HEK293 (cell line): ENCODE measurements at regions not wholly inside any gene's neighbourhood (a gene's known extent, or its start where the extent isn't known, plus 50 kb on each side); places are given as distances from the start of the nearest gene placed in this dataset.

Source experiments
- CTCF ChIA-PET: fragments of 350-600 bp; formaldehyde crosslinking; extraction: SDS; loops from one replicate; lab custom pipeline; 2021; ENCODE audit warnings: antibody characterized with exemption; lab: Yijun Ruan, JAX
- POLR2A ChIA-PET: fragments of 300-600 bp; formaldehyde crosslinking; extraction: SDS; loops from one replicate; lab custom pipeline; 2020; ENCODE audit warnings: antibody characterized with exemption, inconsistent platforms; lab: Yijun Ruan, JAX
- H3K27ac ChIP-seq: fragments of 200-500 bp; sonication (Bioruptor generic); 2 replicates; pipeline ENCODE4 v1.5.1; 2014; ENCODE audit warnings: low read depth, low read length, control low read depth, inconsistent platforms; ENCODE audit errors: extremely low read depth
- H3K36me3 ChIP-seq, 2 experiments: fragments of 200-500 bp in 1 of 2; sonication (Bioruptor generic) in 1 of 2; 1 replicate in 1 of 2; 2 replicates in 1 of 2; pipeline ENCODE4 v1.5.1; 2014 to 2017; ENCODE audit warnings: inconsistent platforms in 2 of 2, low read length in 2 of 2; ENCODE audit not compliant: control insufficient read depth in 2 of 2, insufficient read depth in 1 of 2
- H3K4me1 ChIP-seq: fragments of 200-500 bp; sonication (Bioruptor generic); 2 replicates; pipeline ENCODE4 v1.5.1; 2014; ENCODE audit warnings: mild to moderate bottlenecking, low read length, inconsistent platforms; ENCODE audit not compliant: control insufficient read depth, insufficient read depth
- H3K4me3 ChIP-seq: 2 replicates; pipeline ENCODE4 v1.5.1; 2011; ENCODE audit warnings: low read depth, mild to moderate bottlenecking, control low read depth, low read length, moderate library complexity
- H3K9me3 ChIP-seq: fragments of 200-500 bp; sonication (Bioruptor generic); 2 replicates; pipeline ENCODE4 v1.5.1; 2014; ENCODE audit warnings: low read depth, low read length, inconsistent platforms; ENCODE audit not compliant: control insufficient read depth, insufficient read depth
- BCL11B ChIP-seq: fragments of 450-650 bp; formaldehyde crosslinking; IDR thresholded peaks from 2 replicates; pipeline ENCODE4 v1.5.1; 2016; ENCODE audit warnings: low read depth, missing biosample characterization, missing genetic modification characterization
- GLIS1 ChIP-seq: fragments of 450-650 bp; formaldehyde crosslinking; IDR thresholded peaks from 2 replicates; pipeline ENCODE4 v1.5.1; 2016; ENCODE audit warnings: missing biosample characterization, missing genetic modification characterization
- INSM2 ChIP-seq: fragments of 450-650 bp; formaldehyde crosslinking; IDR thresholded peaks from 2 replicates; pipeline ENCODE4 v1.5.1; 2016; ENCODE audit warnings: missing biosample characterization, missing genetic modification characterization
- KLF1 ChIP-seq: fragments of 450-650 bp; formaldehyde crosslinking; IDR thresholded peaks from 2 replicates; pipeline ENCODE4 v1.5.1; 2016; ENCODE audit warnings: missing biosample characterization, missing genetic modification characterization
- KLF8 ChIP-seq: fragments of 450-650 bp; formaldehyde crosslinking; IDR thresholded peaks from 2 replicates; pipeline ENCODE4 v1.5.1; 2016; ENCODE audit warnings: missing biosample characterization, missing genetic modification characterization
- KLF9 ChIP-seq: fragments of 450-650 bp; formaldehyde crosslinking; IDR thresholded peaks from 2 replicates; pipeline ENCODE4 v1.5.1; 2016; ENCODE audit warnings: missing biosample characterization, missing genetic modification characterization, low read depth
- MYNN ChIP-seq: fragments of 450-650 bp; formaldehyde crosslinking; IDR thresholded peaks from 2 replicates; pipeline ENCODE4 v1.5.1; 2016; ENCODE audit warnings: missing biosample characterization, missing genetic modification characterization, borderline replicate concordance
- REST ChIP-seq: fragments of 450-650 bp; formaldehyde crosslinking; IDR thresholded peaks from 2 replicates; pipeline ENCODE4 v1.5.1; 2016; ENCODE audit warnings: missing biosample characterization, missing genetic modification characterization
- YY2 ChIP-seq: fragments of 450-650 bp; formaldehyde crosslinking; IDR thresholded peaks from 2 replicates; pipeline ENCODE4 v1.5.1; 2016; ENCODE audit warnings: missing biosample characterization, missing genetic modification characterization
- ZNF112 ChIP-seq: fragments of 450-650 bp; formaldehyde crosslinking; IDR thresholded peaks from 2 replicates; pipeline ENCODE4 v1.5.0; 2017; ENCODE audit warnings: missing biosample characterization, missing genetic modification characterization
- ZNF16 ChIP-seq: fragments of 450-650 bp; formaldehyde crosslinking; IDR thresholded peaks from 2 replicates; pipeline ENCODE4 v1.5.1; 2016; ENCODE audit warnings: low read depth, missing biosample characterization, missing genetic modification characterization
- ZNF26 ChIP-seq: fragments of 450-650 bp; formaldehyde crosslinking; IDR thresholded peaks from 2 replicates; pipeline ENCODE4 v1.5.1; 2016; ENCODE audit warnings: missing biosample characterization, missing genetic modification characterization
- ZNF521 ChIP-seq: fragments of 450-650 bp; formaldehyde crosslinking; IDR thresholded peaks from 2 replicates; pipeline ENCODE4 v1.5.1; 2017; ENCODE audit warnings: missing biosample characterization, mild to moderate bottlenecking, missing genetic modification characterization
- ZNF548 ChIP-seq: fragments of 450-650 bp; formaldehyde crosslinking; IDR thresholded peaks from 2 replicates; pipeline ENCODE4 v1.5.1; 2016; ENCODE audit warnings: missing biosample characterization, missing genetic modification characterization
- ZNF626 ChIP-seq: fragments of 450-650 bp; sonication (Bioruptor Pico); formaldehyde crosslinking; IDR thresholded peaks from 2 replicates; pipeline ENCODE4 v1.5.1; 2018; ENCODE audit warnings: missing biosample characterization, missing genetic modification characterization, inconsistent platforms
- ZNF747 ChIP-seq: fragments of 450-650 bp; formaldehyde crosslinking; IDR thresholded peaks from 2 replicates; pipeline ENCODE4 v1.5.1; 2016; ENCODE audit warnings: missing biosample characterization, missing genetic modification characterization
- ZNF776 ChIP-seq: fragments of 450-650 bp; formaldehyde crosslinking; IDR thresholded peaks from 2 replicates; pipeline ENCODE4 v1.5.0; 2017; ENCODE audit warnings: missing biosample characterization, missing genetic modification characterization, borderline replicate concordance
- ZSCAN5A ChIP-seq: fragments of 450-650 bp; formaldehyde crosslinking; IDR thresholded peaks from 2 replicates; pipeline ENCODE4 v1.5.1; 2016; ENCODE audit warnings: missing biosample characterization, missing genetic modification characterization
- TF ChIP-seq, protein P1 (sequence below): fragments of 450-650 bp; formaldehyde crosslinking; IDR thresholded peaks from 2 replicates; pipeline ENCODE4 v1.5.1; 2016; ENCODE audit warnings: missing biosample characterization, missing genetic modification characterization

DNA sequence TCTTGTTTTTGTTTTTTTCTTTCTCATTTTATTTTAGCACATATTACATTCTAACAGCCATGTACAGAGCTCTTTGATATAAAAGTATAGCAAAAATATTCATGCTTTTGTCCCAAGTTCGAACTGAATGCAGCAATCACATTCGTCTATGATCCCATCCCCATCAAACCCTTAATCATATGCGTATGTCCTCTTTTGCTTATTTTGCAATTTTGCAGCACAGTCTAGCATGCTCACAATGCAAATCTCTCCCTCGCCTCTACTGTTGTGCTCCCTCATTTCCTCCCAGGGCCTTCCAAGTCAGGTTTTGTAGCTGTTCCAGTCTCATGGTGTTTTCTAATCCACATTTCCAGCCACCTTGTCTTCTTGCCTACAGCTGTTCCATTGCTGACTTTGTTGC lies 144.6 kb upstream of the VEPH1 start:
- Histone ChIP-seq H3K4me3 (no peak overlapping the region), H3K4me1 (no peaks in the 10 kb centered on the region), H3K36me3 (no peaks in the 10 kb centered on the region), H3K27ac (no peak overlapping the region), H3K9me3 (no peaks in the 10 kb centered on the region)
- ChIA-PET POLR2A (no interaction called here), CTCF (no interaction called here)
- TF ChIP-seq ZSCAN5A (tag by site-specific recombination): no peak
- no peak for TF ChIP-seq GLIS1
- no peak for TF ChIP-seq ZNF548 (tag by site-specific recombination)
- no peak for TF ChIP-seq BCL11B (tag by site-specific recombination)
- TF ChIP-seq ZNF747 (tag by site-specific recombination): no peak
- no peak for TF ChIP-seq KLF1 (tag by site-specific recombination)
- TF ChIP-seq REST: no peak
- TF ChIP-seq, protein P1, sequence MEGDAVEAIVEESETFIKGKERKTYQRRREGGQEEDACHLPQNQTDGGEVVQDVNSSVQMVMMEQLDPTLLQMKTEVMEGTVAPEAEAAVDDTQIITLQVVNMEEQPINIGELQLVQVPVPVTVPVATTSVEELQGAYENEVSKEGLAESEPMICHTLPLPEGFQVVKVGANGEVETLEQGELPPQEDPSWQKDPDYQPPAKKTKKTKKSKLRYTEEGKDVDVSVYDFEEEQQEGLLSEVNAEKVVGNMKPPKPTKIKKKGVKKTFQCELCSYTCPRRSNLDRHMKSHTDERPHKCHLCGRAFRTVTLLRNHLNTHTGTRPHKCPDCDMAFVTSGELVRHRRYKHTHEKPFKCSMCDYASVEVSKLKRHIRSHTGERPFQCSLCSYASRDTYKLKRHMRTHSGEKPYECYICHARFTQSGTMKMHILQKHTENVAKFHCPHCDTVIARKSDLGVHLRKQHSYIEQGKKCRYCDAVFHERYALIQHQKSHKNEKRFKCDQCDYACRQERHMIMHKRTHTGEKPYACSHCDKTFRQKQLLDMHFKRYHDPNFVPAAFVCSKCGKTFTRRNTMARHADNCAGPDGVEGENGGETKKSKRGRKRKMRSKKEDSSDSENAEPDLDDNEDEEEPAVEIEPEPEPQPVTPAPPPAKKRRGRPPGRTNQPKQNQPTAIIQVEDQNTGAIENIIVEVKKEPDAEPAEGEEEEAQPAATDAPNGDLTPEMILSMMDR (tag by site-specific recombination): no peak
- no peak for TF ChIP-seq ZNF776
- TF ChIP-seq ZNF521 (tag by site-specific recombination): no peak
- no peak for TF ChIP-seq ZNF26 (tag by site-specific recombination)
- TF ChIP-seq ZNF626 (tag by site-specific recombination): no peak
- TF ChIP-seq ZNF112 (tag by site-specific recombination): no peak
- TF ChIP-seq KLF9: no peak
- TF ChIP-seq YY2 (tag by site-specific recombination): no peak
- TF ChIP-seq KLF8: no peak
- TF ChIP-seq INSM2: no peak
- no peak for TF ChIP-seq ZNF16 (tag by site-specific recombination)
- TF ChIP-seq MYNN (tag by site-specific recombination): no peak
